Activated naive CD4-positive, alpha-beta T cell treated with anti-CD3 and anti-CD28 coated beads, Interleukin-2, amount 50 U/mL, for 72 hours (primary cell): ENCODE measurements at regions not wholly inside any gene's neighbourhood (a gene's known extent, or its start where the extent isn't known, plus 50 kb on each side); places are given as distances from the start of the nearest gene placed in this dataset.

Source experiments
- ATAC-seq, 2 donors: fragments of 150-1000 bp; cut with Tn5 transposase; 2 replicates each; pipeline ENCODE4 v1.10.0; 2021; ENCODE audit warnings: mild to moderate bottlenecking in 2 of 2, moderate library complexity in 2 of 2
- DNase-seq, 2 donors: peaks; one replicate each; pipeline ENCODE4 v3.0.0; 2021 to 2022; ENCODE audit warnings: low spot score in 2 of 2
- H3K27ac Mint-ChIP-seq, 2 donors: one replicate each; pipeline ENCODE4 v1.8.0; 2022; ENCODE audit warnings: mild to moderate bottlenecking in 2 of 2, mixed read lengths in 2 of 2
- H3K36me3 Mint-ChIP-seq, 2 donors: one replicate each; pipeline ENCODE4 v1.8.0; 2022; ENCODE audit warnings: mixed read lengths in 2 of 2
- H3K9me3 Mint-ChIP-seq, 2 donors: one replicate each; pipeline ENCODE4 v1.8.0; 2022; ENCODE audit warnings: mixed read lengths in 2 of 2

DNA sequence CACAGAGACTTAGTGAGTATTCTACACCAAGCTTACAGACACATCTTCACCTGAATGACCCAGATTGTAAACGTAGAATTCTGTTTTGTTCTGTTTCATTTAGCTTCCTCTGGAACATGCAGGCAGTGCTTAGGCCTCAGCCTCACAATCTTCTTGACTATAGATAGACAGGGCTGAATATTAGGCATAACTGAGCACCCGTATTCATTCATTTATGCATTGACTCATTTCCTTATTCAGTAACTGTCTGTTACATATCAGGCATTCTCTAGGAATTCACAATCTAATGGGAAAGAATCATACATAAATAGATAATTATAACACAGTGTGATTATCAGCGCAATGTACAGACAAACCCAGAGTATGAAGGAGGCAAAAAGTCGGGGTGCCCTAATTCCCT is 124.9 kb upstream of the ETAA1 start:
- Mint-ChIP-seq H3K9me3 (no peaks in the 10 kb centered on the region), H3K27ac (no peak overlapping the region), H3K36me3 (no peaks in the 10 kb centered on the region)
- no peak for ATAC-seq
- DNase-seq: no peak

DNA sequence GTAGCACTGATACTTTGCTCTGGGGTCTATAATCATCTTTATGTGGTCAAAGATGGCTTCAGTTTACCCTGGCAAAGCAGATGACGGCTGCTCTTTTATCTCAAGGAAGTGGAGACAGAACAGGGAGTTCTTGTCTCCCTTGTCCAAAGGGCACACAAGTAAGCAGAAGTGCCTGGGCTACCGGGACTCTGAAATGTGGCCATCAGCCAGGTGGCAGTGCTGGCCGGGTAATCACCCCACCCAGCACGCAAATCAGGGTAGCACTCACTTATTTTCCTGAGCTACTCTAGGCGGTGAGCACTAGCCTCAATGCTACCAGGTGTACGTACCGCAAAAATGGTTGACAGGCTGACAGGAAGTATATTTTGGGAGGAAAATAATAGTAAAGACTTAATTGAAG is 119.7 kb upstream of the ETAA1 start:
- ATAC-seq: no peak
- Mint-ChIP-seq H3K9me3 (no peaks in the 10 kb centered on the region), H3K27ac (no peak overlapping the region), H3K36me3 (no peaks in the 10 kb centered on the region)
- no peak for DNase-seq

DNA sequence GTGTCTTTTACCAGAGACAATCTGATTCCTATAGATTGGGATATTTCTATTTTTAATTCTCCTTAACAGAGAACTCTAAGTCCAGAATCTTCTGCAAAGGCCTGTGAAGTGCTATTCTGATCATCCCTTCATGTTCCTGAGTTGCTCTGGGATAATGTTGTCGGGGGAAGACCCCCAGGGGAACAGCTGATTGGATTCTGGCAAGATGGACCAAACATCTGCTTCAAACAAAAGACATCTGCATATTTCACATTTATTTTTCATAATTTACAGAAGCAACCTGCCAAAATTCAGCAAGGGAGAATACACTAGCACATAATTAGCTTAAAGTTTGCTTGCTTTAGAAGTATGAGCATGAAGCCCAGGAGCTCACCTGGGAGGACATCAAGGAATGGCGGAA is 116.0 kb upstream of the ETAA1 start:
- H3K9me3 Mint-ChIP-seq: no peaks in the 10 kb centered on the region

DNA sequence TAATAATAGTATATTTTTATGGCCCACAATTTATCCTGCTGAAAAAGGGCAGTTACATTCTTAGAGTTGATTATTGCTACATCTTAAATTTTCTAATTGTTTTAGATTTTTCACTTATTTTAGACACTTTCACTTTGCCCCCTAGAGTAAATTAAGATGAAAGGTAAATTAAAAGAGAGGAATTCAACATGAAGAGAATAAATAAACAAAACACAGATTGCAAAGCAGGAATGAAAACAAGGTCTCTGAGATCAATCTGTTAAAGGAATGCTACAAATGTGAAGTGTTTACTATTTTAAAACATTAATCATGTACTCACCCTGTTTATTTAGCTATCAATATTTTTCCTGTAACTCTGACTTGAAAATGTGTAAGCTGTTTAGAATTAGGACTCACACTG is 113.5 kb upstream of the ETAA1 start:
- no peak overlapping the region for H3K27ac Mint-ChIP-seq
- H3K36me3 Mint-ChIP-seq: no peaks in the 10 kb centered on the region
- no peak for DNase-seq
- ATAC-seq: no peak
- no peaks in the 10 kb centered on the region for H3K9me3 Mint-ChIP-seq

More for the DNA sequence above, 116.0 kb upstream of the ETAA1 start:
- DNase-seq (no peak), ATAC-seq (no peak)
- H3K36me3 Mint-ChIP-seq: no peaks in the 10 kb centered on the region
- no peak overlapping the region for H3K27ac Mint-ChIP-seq

DNA sequence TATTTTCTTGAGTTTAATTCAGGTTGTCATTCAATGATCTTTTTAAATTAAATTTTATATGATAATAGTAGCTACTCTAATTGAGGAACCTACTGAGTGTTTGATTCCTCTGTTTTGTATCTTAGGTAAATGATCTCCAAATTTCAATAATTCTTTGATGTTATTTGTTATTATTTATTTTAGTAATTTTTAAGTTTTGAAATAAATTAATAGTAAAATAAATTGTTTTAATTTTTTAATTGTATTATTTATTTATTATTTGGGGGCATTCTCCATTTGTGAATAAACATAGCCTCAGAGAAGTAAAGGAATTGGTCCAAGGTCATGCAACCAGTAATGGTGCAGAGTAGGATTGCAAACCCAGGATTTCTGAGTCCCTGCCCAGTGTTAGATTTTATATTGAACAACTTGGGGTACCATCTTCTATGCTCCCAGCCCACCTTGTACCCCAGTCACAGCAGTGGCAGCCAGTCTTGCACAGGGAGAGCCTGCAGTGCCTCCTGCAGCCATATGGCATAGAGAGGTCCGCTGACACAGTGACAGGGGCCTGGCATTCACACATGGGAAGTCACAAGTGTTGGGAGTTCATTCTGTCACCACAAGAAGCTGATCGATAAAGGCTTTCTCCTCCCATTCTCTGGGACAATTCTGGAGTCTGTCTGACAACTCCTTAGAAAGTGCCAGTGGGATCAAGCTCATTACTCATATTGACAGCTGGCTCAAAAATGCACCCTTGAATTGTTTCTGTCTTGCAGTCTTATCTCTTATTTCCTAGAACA is 110.0 kb upstream of the ETAA1 start:
- ATAC-seq (no peak), DNase-seq (no peak)
- Mint-ChIP-seq H3K9me3 (no peaks in the 10 kb centered on the region), H3K36me3 (no peaks in the 10 kb centered on the region), H3K27ac (no peak overlapping the region)

GRCh38 chr2:67289271-67289670 is 107.9 kb upstream of the ETAA1 start:
- no peak for DNase-seq
- H3K9me3 Mint-ChIP-seq: no peaks in the 10 kb centered on the region
- H3K36me3 Mint-ChIP-seq: no peaks in the 10 kb centered on the region
- ATAC-seq: no peak
- H3K27ac Mint-ChIP-seq: no peak overlapping the region

- no peak overlapping the region for H3K27ac Mint-ChIP-seq
- no peak for DNase-seq
- ATAC-seq: peak in 1 of 2 donors; percentile 55
- H3K36me3 Mint-ChIP-seq: no peaks in the 10 kb centered on the region
- no peaks in the 10 kb centered on the region for H3K9me3 Mint-ChIP-seq
These were observed 107.2 kb upstream of the ETAA1 start for GRCh38 chr2:67289921-67290371.

DNA sequence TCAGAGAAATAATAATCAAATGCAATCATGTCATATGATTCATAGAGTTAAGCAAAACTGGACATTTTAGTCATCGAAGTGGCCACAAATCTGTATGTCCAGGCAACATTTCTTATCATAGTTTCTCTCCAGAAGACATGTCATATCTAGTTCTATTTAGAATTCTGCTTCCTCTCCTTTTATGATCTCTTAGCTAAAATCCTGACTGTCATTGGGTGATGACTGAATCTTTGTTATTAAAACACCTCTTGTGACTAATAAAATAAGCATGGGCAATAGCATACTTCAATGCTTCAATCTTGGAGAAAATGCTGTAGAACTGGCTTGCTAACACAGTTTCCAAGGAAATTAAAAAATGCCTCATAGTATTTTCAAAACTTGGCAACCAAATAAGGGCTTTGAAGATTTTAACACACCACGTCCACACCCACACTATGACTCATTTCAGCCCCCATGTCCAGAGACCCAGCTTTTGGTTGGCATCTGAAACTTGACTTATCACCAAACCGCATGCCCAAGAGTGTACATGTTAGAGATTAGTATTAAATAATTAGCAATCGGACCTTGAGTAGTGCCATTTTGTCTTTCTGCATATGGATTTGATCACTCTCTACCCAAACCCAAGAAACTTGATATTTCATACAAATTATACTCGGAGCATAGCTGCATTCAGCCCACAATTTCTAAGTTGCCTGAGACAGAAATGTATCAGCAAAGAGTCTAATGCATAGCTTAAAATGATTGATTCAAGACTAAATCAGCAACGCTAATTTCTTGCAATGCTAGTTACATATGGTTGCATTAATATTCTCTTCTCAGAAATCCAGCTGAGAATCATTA is 106.5 kb upstream of the ETAA1 start:
- Mint-ChIP-seq H3K27ac (no peak overlapping the region), H3K9me3 (no peaks in the 10 kb centered on the region), H3K36me3 (no peaks in the 10 kb centered on the region)
- ATAC-seq (no peak), DNase-seq (no peak)

- Mint-ChIP-seq H3K27ac (no peak overlapping the region), H3K36me3 (no peaks in the 10 kb centered on the region), H3K9me3 (no peaks in the 10 kb centered on the region)
- ATAC-seq (no peak), DNase-seq (no peak)
These were observed 102.9 kb upstream of the ETAA1 start for GRCh38 chr2:67294218-67294617.

- ATAC-seq: no peak
- no peak overlapping the region for H3K27ac Mint-ChIP-seq
- H3K36me3 Mint-ChIP-seq: no peaks in the 10 kb centered on the region
- no peaks in the 10 kb centered on the region for H3K9me3 Mint-ChIP-seq
- DNase-seq: no peak
These were observed 101.7 kb upstream of the ETAA1 start for GRCh38 chr2:67295406-67295805.

- DNase-seq (no peak), ATAC-seq (no peak)
- Mint-ChIP-seq H3K36me3 (no peaks in the 10 kb centered on the region), H3K9me3 (no peaks in the 10 kb centered on the region), H3K27ac (no peak overlapping the region)
These were observed 101.3 kb upstream of the ETAA1 start for GRCh38 chr2:67295851-67296250.

DNA sequence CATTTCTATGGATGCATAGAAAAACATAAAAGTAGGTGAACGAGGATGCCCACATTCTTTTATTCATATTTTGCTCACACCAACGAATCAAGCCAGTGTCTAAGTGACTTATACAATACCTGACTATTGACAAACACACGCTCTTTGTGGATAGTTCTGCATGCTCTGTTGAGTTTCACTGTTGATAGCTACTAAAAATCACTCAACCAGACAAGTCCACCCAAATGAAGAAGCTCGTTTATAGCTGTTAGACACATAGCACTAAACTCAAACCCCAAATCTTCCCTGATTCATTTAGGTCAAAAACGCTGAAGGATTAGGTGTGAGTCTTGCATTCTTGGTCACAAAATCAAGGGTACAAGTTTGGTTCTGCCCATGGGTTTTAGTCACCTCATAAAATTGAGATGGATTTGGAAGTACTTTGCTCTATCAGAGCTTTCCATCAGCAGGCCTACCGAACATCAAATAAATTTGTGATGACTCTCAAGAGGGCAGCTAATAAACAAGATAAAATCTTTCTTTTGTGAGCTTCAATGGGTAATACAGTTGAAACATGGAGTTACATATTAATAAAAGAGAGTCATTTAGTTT is 92.7 kb upstream of the ETAA1 start:
- Mint-ChIP-seq H3K36me3 (no peaks in the 10 kb centered on the region), H3K9me3 (no peaks in the 10 kb centered on the region), H3K27ac (no peak overlapping the region)
- no peak for DNase-seq
- ATAC-seq: no peak

- ATAC-seq (no peak), DNase-seq (no peak)
- Mint-ChIP-seq H3K36me3 (no peaks in the 10 kb centered on the region), H3K9me3 (no peaks in the 10 kb centered on the region), H3K27ac (no peak overlapping the region)
These were observed 87.9 kb upstream of the ETAA1 start for GRCh38 chr2:67309281-67309680.

GRCh38 chr2:67311536-67311935 is 85.6 kb upstream of the ETAA1 start:
- Mint-ChIP-seq H3K36me3 (no peaks in the 10 kb centered on the region), H3K27ac (no peak overlapping the region), H3K9me3 (no peaks in the 10 kb centered on the region)
- ATAC-seq (no peak), DNase-seq (no peak)

DNA sequence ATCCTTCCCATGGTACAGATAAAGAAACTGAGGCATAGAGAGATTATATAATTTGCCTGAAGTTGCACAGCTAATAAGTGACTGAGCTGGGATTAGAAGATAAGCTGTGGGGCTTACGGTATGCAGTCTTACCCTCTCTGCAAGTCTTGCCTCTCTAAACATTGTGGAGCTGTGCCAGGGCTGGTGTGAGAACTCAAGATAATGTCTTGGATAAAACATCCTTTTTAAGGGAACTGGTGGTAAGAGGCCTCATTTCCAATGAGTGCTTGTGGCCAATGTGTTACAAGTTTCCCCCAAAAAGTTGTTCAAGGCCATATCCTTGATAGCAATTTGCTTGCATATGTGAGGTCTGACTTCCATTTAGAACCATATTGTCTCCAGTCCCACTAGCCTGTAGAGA is 84.3 kb upstream of the ETAA1 start:
- DNase-seq (no peak), ATAC-seq (no peak)
- H3K27ac Mint-ChIP-seq: no peak overlapping the region
- H3K9me3 Mint-ChIP-seq: no peaks in the 10 kb centered on the region
- H3K36me3 Mint-ChIP-seq: no peaks in the 10 kb centered on the region

DNA sequence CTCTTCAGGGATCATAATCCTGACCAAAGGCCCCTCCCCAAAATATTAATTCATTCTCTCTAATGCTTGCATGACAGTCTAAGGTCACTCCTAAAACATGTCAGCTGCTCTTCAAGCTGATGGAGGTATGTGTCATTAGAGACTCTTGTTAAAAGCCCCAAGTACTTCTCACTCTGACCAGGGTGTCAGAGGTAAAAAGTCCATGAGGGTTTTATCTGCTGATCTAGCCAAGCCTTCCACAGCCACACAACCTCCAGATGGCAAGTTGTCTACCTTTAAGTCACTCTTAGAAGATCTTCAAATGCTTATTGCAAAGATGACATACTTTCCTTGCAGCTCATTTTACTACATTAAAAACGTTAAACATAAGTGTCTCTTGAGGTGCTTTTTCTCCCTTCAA is 83.6 kb upstream of the ETAA1 start:
- no peak for ATAC-seq
- H3K9me3 Mint-ChIP-seq: no peaks in the 10 kb centered on the region
- no peak for DNase-seq
- H3K27ac Mint-ChIP-seq: no peak overlapping the region
- H3K36me3 Mint-ChIP-seq: no peaks in the 10 kb centered on the region

GRCh38 chr2:67318031-67318430 is 79.1 kb upstream of the ETAA1 start:
- no peak overlapping the region for H3K27ac Mint-ChIP-seq
- H3K9me3 Mint-ChIP-seq: no peaks in the 10 kb centered on the region
- ATAC-seq (no peak), DNase-seq (no peak)
- H3K36me3 Mint-ChIP-seq: no peaks in the 10 kb centered on the region
